ENCODE measurements at regions not wholly inside any gene's neighbourhood (a gene's known extent, or its start where the extent isn't known, plus 50 kb on each side); places are given as distances from the start of the nearest gene placed in this dataset.

DNA sequence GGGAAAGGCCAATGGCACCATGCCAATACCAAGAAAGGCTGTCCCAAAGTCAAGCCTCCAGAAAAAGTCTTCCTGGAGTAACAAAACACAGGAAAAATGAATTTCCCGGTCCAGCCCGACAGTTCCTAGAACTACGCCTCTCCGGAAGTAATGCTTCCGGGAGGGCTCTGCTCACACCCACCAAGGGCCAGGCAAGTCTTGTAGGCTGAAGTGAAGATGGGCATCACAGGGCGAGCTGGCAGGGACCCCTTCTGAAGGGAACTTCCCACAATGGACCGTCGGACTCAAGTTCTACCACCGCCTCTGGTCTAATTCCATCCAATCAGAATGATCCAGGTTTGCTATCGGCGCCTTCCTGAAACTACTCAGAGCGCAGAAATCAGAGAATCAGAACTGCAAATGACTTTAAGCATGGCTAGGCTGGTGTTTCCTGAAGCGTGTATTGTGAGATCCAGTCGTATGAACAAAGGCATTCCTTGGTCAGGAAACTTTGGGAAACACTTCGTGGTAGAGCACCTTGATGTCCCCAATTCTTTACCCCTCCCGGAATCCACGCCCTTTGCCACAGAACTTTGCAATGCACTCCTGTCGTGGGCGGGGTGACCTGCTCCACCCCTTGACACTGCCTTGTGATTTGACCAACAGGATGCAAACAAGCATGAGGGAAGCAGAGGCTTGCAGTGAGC is 127.8 kb downstream of the BCOR start:
- no peak for TF ChIP-seq CTCF (conservative IDR thresholded peaks at IDR 0.05; ENCODE audit: low read depth, low read length)
- DNase-seq (ENCODE audit: low read depth), result no peak
- no peak overlapping the region for H3K4me3 ChIP-seq (ENCODE audit: low read depth, low read length)

GRCh38 chrX:39971760-39972159 is 126.0 kb downstream of the BCOR start:
- TF ChIP-seq CTCF (conservative IDR thresholded peaks at IDR 0.05; ENCODE audit: low read depth, low read length), result no peak
- DNase-seq (ENCODE audit: low read depth), result no peak
- no peak overlapping the region for H3K4me3 ChIP-seq (ENCODE audit: low read depth, low read length)

GRCh38 chrX:39972340-39972739 is 125.4 kb downstream of the BCOR start:
- no peak overlapping the region for H3K4me3 ChIP-seq (ENCODE audit: low read depth, low read length)
- no peak for TF ChIP-seq CTCF (conservative IDR thresholded peaks at IDR 0.05; ENCODE audit: low read depth, low read length)
- DNase-seq (ENCODE audit: low read depth), result peak; percentile 15

DNA sequence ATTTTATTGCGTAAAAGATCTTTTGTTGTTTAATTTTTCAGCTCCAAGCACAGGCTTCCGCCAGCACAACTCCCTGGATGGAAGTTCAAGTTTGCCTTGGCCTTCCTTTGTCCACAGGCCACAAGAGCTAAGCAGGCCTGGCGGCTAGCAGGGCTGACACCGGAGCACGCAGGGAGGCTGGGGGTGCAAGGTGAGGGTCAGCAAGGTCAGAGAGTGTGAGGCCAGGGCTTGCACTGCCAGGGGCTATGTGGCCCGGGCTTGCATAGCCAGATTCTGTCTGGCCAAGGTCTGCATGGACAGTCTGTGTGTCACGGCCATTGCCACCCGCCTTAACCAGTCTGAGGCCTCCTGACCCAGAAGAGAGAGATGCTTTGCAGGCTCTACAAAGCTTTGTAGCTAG is 123.9 kb downstream of the BCOR start:
- no peak for TF ChIP-seq CTCF (conservative IDR thresholded peaks at IDR 0.05; ENCODE audit: low read depth, low read length)
- no peak for DNase-seq (ENCODE audit: low read depth)
- no peak overlapping the region for H3K4me3 ChIP-seq (ENCODE audit: low read depth, low read length)

GRCh38 chrX:39974270-39974669 is 123.5 kb downstream of the BCOR start:
- no peak overlapping the region for H3K4me3 ChIP-seq (ENCODE audit: low read depth, low read length)
- no peak for TF ChIP-seq CTCF (conservative IDR thresholded peaks at IDR 0.05; ENCODE audit: low read depth, low read length)
- no peak for DNase-seq (ENCODE audit: low read depth)

DNA sequence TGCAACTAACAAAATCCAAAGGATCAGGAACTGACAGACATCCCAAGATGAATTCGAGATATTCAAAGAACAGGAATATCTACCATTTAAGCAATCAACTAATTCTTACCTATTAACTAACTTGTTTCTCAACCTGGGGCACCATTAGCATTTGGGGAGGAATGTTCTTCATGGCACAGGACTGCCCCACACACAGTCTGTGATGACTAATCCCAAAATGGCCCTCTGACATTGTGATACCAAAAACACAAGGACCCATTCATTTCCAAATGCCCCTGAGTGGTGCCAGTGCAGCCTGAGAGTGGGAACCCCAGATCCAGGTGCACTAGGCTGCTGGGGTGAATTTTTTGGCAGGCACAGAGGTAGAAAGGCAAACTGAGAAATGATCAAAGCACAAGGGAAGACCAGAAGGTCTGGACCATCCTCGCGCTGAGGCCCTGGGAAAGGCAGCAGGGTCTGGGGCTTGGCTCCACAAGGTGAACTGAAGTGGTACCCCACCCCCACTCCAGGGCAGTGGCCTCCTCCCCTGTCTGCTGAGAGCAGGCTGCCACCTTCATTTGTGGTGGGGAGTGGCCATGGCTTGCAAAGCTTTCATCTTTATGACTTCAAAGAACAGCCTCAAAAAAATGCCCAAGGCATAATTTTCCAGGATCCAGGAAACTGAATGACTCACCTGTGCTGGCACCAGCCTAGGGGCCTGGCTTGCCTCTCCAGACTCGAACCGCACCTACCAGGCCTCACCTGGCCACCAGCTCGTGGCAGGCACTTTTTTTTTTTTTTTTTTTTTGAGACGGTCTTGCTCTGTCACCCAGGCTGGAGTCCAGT is 122.4 kb downstream of the BCOR start:
- DNase-seq (ENCODE audit: low read depth), result no peak
- TF ChIP-seq CTCF (conservative IDR thresholded peaks at IDR 0.05; ENCODE audit: low read depth, low read length), result no peak
- no peak overlapping the region for H3K4me3 ChIP-seq (ENCODE audit: low read depth, low read length)

Data from choroid plexus epithelial cell (primary cell).